Mesendoderm (in vitro differentiated cells): ENCODE measurements at regions not wholly inside any gene's neighbourhood (a gene's known extent, or its start where the extent isn't known, plus 50 kb on each side); places are given as distances from the start of the nearest gene placed in this dataset.

Source experiments
- DNase-seq: peaks from one replicate; pipeline ENCODE4 v3.0.0; 2013
- H2AK5ac ChIP-seq: 2 replicates; pipeline ENCODE4 v1.6.1; 2013; ENCODE audit warnings: low read length, inconsistent platforms
- H2BK120ac ChIP-seq: 2 replicates; pipeline ENCODE4 v1.6.1; 2013; ENCODE audit warnings: low read depth, mild to moderate bottlenecking, low read length, moderate library complexity, mixed read lengths
- H2BK15ac ChIP-seq: replicated peaks from 2 replicates; pipeline ENCODE4 v1.6.1; 2013; ENCODE audit warnings: low read depth, mild to moderate bottlenecking, moderate library complexity
- H2BK5ac ChIP-seq: 2 replicates; pipeline ENCODE4 v1.6.1; 2013; ENCODE audit warnings: low read length, inconsistent platforms
- H3K18ac ChIP-seq: 2 replicates; pipeline ENCODE4 v1.6.1; 2013; ENCODE audit warnings: mild to moderate bottlenecking, low read length, mixed read lengths
- H3K23ac ChIP-seq: one replicate; pipeline ENCODE4 v1.6.1; 2013; ENCODE audit warnings: low read length
- H3K27ac ChIP-seq: 2 replicates; pipeline ENCODE4 v1.5.1; 2013; ENCODE audit warnings: low read depth, mild to moderate bottlenecking, inconsistent platforms, low read length, moderate library complexity
- H3K27me3 ChIP-seq: 2 replicates; pipeline ENCODE4 v1.6.1; 2013; ENCODE audit warnings: low read length, control low read depth, mild to moderate bottlenecking, inconsistent platforms; ENCODE audit not compliant: insufficient read depth, poor library complexity
- H3K36me3 ChIP-seq: 2 replicates; pipeline ENCODE4 v1.6.1; 2013; ENCODE audit warnings: low read length, inconsistent platforms; ENCODE audit not compliant: control insufficient read depth, insufficient read depth
- H3K4ac ChIP-seq: one replicate; pipeline ENCODE4 v1.6.1; 2013; ENCODE audit warnings: low read depth, mild to moderate bottlenecking, low read length, moderate library complexity
- H3K4me1 ChIP-seq: 2 replicates; pipeline ENCODE4 v1.6.1; 2013; ENCODE audit warnings: low read depth, low read length, inconsistent platforms; ENCODE audit not compliant: control insufficient read depth
- H3K4me2 ChIP-seq: 2 replicates; pipeline ENCODE4 v1.6.1; 2013; ENCODE audit warnings: low read length
- H3K4me3 ChIP-seq: 2 replicates; pipeline ENCODE4 v1.5.1; 2013; ENCODE audit warnings: mild to moderate bottlenecking, low read length
- H3K56ac ChIP-seq: one replicate; pipeline ENCODE4 v1.6.1; 2013; ENCODE audit warnings: low read length
- H3K79me1 ChIP-seq: 2 replicates; pipeline ENCODE4 v1.6.1; 2013; ENCODE audit warnings: low read length, inconsistent platforms
- H3K79me2 ChIP-seq: 2 replicates; pipeline ENCODE4 v1.6.1; 2013; ENCODE audit warnings: mild to moderate bottlenecking, low read length; ENCODE audit not compliant: control insufficient read depth, insufficient read depth
- H3K9ac ChIP-seq: 2 replicates; pipeline ENCODE4 v1.6.1; 2013; ENCODE audit warnings: low read length, inconsistent platforms
- H4K5ac ChIP-seq: one replicate; pipeline ENCODE4 v1.6.1; 2013; ENCODE audit warnings: low read length
- H4K8ac ChIP-seq: one replicate; pipeline ENCODE4 v1.6.1; 2013; ENCODE audit warnings: low read depth, mild to moderate bottlenecking, control low read depth, low read length, moderate library complexity
- WGBS: extraction: QIAGEN DNeasy Blood & Tissue Kit; methylation state at CpG from one replicate; pipeline ENCODE4 v1.1.7; 2013; ENCODE audit warnings: low lambda C conversion rate, missing lambda C conversion rate; ENCODE audit not compliant: insufficient coverage; ENCODE audit errors: extremely low coverage; 5-methylcytosine and 5-hydroxymethylcytosine counted together

DNA sequence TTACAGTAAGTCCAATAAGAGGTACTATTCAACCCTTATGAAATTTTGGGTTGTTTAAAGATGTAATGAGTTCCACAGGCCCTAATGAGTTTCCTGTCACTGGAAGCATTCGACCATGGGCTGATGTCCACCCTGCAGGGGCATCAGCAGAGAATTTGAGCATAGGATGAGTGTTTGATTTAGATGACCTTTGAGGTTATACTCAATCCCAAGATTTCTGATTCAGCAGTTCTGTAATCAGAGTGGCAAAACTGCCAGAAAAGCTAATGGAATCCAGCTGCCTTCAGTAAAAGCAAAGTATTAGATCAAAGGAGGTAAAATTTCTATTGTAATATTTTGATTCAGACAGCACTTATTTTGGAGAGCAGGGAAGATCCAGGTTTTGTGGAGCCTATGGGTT, 68.3 kb downstream of the COX7C start:
- no CpG with 5 or more reads among the region's 1 CpG for WGBS
- no peak overlapping the region for H3K4me2 ChIP-seq
- H2BK5ac ChIP-seq: no peak overlapping the region
- no peak overlapping the region for H3K18ac ChIP-seq
- no peak overlapping the region for H4K8ac ChIP-seq
- no peak overlapping the region for H2BK15ac ChIP-seq
- no peak overlapping the region for H4K5ac ChIP-seq
- H3K23ac ChIP-seq: no peak overlapping the region
- no peaks in the 10 kb centered on the region for H3K36me3 ChIP-seq
- no peak overlapping the region for H3K4ac ChIP-seq
- H3K9ac ChIP-seq: no peak overlapping the region
- H2BK120ac ChIP-seq: no peak overlapping the region
- H3K27ac ChIP-seq: no peak overlapping the region
- no peaks in the 10 kb centered on the region for H3K27me3 ChIP-seq
- no peak overlapping the region for H2AK5ac ChIP-seq
- no peaks in the 10 kb centered on the region for H3K79me2 ChIP-seq
- H3K79me1 ChIP-seq: no peaks in the 10 kb centered on the region
- no peak for DNase-seq
- H3K4me3 ChIP-seq: no peak overlapping the region
- H3K56ac ChIP-seq: no peak overlapping the region
- H3K4me1 ChIP-seq: no peaks in the 10 kb centered on the region

DNA sequence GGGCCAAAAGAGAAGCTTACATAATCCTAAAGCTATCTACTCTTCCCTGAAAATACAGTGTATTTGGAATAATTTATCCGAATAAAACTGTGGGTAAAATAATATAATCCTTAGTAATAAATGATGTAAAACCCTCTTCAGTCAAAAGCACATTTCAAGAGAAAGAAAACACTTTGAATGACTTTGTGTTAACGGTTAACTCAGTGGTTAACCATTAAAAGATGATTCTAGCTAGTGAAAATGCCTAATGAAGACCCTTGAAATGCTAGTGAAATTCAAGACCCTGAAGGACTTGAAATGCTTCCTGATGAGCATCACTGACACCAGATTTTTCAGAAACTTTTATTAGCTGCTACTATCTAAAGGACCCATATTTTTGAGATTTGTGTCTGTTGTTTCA, 70.7 kb downstream of the COX7C start:
- no peaks in the 10 kb centered on the region for H3K27me3 ChIP-seq
- H3K27ac ChIP-seq: no peak overlapping the region
- no peak overlapping the region for H3K9ac ChIP-seq
- H3K36me3 ChIP-seq: no peaks in the 10 kb centered on the region
- no peak overlapping the region for H4K8ac ChIP-seq
- no peak for DNase-seq
- H2AK5ac ChIP-seq: no peak overlapping the region
- no peaks in the 10 kb centered on the region for H3K79me2 ChIP-seq
- no peak overlapping the region for H3K18ac ChIP-seq
- H2BK120ac ChIP-seq: no peak overlapping the region
- no peak overlapping the region for H3K23ac ChIP-seq
- no peak overlapping the region for H2BK15ac ChIP-seq
- no CpG with 5 or more reads among the region's 2 CpGs for WGBS
- H3K4ac ChIP-seq: no peak overlapping the region
- no peak overlapping the region for H3K4me3 ChIP-seq
- H4K5ac ChIP-seq: no peak overlapping the region
- H3K4me2 ChIP-seq: no peak overlapping the region
- H2BK5ac ChIP-seq: no peak overlapping the region
- no peaks in the 10 kb centered on the region for H3K79me1 ChIP-seq
- no peak overlapping the region for H3K56ac ChIP-seq
- H3K4me1 ChIP-seq: no peaks in the 10 kb centered on the region

DNA sequence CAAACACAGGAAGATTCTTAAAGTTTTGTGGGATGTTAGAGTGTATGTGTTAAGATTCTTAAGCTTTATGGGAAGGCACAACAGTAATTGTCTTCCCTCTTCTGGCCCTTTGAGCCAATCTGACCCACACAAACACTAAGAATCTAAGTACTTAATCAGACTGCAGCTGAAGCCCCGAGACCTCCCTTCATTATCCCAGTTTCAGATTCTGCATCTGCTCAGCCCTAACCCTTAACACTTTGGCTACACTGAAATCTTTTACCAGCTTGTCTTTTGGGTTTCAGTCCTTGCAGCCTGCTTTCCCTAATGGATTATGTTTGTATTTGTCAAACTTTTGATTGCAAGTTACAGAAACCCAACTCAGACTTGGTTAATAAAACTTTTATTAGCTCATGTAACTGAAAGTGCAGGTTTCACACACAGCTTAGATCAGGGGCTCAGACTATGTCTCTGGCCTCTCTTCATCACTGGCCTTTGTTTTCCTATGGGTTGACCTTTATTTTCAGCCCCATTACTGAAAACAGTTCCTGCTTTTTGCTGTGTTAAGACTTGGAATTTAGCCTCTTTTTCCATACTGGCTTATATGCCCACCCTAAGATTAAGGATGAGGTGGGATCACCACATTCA, 71.5 kb downstream of the COX7C start:
- H3K27ac ChIP-seq: no peak overlapping the region

DNA sequence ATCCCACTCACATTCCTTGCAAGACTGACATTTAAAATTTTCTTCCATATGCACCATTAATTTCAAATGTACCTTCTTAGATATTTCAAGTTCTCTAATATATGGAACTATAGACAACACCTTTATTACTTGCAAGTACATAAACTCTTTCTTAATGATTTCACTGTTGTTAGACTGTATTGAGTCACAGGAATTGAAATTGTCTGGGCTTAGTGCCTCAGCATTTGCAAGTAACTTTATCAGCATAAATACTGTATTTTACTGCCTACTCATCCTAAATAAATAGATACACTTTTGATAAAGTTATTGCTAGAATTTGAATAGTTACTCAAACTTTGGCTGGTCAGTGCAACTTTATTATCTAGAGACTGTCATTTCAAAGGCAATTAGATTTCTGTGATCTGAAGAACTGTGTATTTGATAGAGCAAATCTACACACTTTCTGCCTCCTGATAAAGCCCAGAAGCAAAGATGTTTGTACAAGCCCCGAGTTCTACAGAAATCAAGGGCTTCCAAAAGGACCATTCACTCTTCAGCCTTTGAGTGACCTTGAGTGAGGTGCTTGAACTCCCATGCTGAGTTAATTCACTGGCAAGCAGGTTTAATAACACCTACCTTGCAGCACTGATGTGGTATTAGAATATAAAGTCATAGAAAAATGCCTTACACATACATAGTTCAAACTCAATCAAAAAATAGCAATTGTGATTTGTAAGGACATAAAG, 91.6 kb downstream of the COX7C start:
- Histone ChIP-seq H3K79me1 (no peaks in the 10 kb centered on the region), H3K56ac (no peak overlapping the region), H3K36me3 (no peaks in the 10 kb centered on the region), H3K23ac (no peak overlapping the region), H2AK5ac (no peak overlapping the region), H4K5ac (no peak overlapping the region), H3K4me2 (no peak overlapping the region), H3K4me3 (no peak overlapping the region), H3K27ac (no peak overlapping the region), H2BK5ac (no peak overlapping the region), H2BK15ac (no peak overlapping the region), H3K27me3 (no peaks in the 10 kb centered on the region), H4K8ac (no peak overlapping the region), H2BK120ac (no peak overlapping the region), H3K4ac (no peak overlapping the region), H3K4me1 (no peaks in the 10 kb centered on the region), H3K18ac (no peak overlapping the region), H3K79me2 (no peaks in the 10 kb centered on the region), H3K9ac (no peak overlapping the region)
- WGBS: no CpG with 5 or more reads among the region's 1 CpG
- DNase-seq: no peak

More for the DNA sequence above, 71.5 kb downstream of the COX7C start:
- Histone ChIP-seq H3K36me3 (no peaks in the 10 kb centered on the region), H3K4ac (no peak overlapping the region), H4K8ac (no peak overlapping the region), H3K9ac (no peak overlapping the region), H3K56ac (no peak overlapping the region), H2AK5ac (no peak overlapping the region), H3K4me1 (no peaks in the 10 kb centered on the region), H2BK120ac (no peak overlapping the region), H3K4me2 (no peak overlapping the region), H3K79me2 (no peaks in the 10 kb centered on the region), H3K4me3 (no peak overlapping the region), H3K79me1 (no peaks in the 10 kb centered on the region), H3K27me3 (no peaks in the 10 kb centered on the region), H3K23ac (no peak overlapping the region), H2BK15ac (no peak overlapping the region), H4K5ac (no peak overlapping the region), H2BK5ac (no peak overlapping the region), H3K18ac (no peak overlapping the region)
- no CpG with 5 or more reads among the region's 1 CpG for WGBS
- DNase-seq: no peak

DNA sequence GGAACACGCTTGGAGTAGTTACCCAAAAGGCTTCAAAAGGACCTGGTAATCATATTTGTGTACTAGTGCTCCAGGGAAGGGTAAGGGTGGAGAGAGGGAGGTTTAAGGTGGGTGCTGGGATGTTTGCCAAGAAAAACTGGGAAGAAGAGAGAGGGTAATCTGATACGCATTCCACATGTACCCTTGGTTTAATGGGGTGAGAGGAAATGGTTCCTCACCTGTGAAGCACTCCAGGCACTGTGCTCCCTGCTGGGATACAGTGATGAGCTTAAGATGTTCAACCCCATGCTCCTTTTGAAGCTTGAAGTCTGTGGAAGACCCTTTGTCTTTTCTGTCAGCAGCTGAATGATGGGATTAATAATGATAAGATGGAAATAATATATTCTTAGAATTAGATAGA, 98.4 kb downstream of the COX7C start:
- no peak overlapping the region for H3K27ac ChIP-seq
- no peaks in the 10 kb centered on the region for H3K27me3 ChIP-seq
- no peak overlapping the region for H2BK120ac ChIP-seq
- H4K8ac ChIP-seq: no peak overlapping the region
- no peak overlapping the region for H3K18ac ChIP-seq
- H3K9ac ChIP-seq: no peak overlapping the region
- H2AK5ac ChIP-seq: no peak overlapping the region
- no peak overlapping the region for H3K4ac ChIP-seq
- no peaks in the 10 kb centered on the region for H3K79me2 ChIP-seq
- no peak overlapping the region for H4K5ac ChIP-seq
- no peak overlapping the region for H3K4me3 ChIP-seq
- H2BK5ac ChIP-seq: no peak overlapping the region
- H3K4me1 ChIP-seq: peaks cover 4% of the 10 kb centered on the region
- H3K79me1 ChIP-seq: no peaks in the 10 kb centered on the region
- WGBS: no CpG with 5 or more reads among the region's 2 CpGs
- H3K36me3 ChIP-seq: no peaks in the 10 kb centered on the region
- no peak overlapping the region for H3K56ac ChIP-seq
- peak; percentile 48 for DNase-seq
- no peak overlapping the region for H2BK15ac ChIP-seq
- no peak overlapping the region for H3K4me2 ChIP-seq
- H3K23ac ChIP-seq: no peak overlapping the region
